ENCODE measurements at regions not wholly inside any gene's neighbourhood (a gene's known extent, or its start where the extent isn't known, plus 50 kb on each side); places are given as distances from the start of the nearest gene placed in this dataset.
"Not testable (repeated sequence)": the region's sequence is repeated elsewhere in the genome, so short reads cannot be mapped to it uniquely, and the experiment has no call there.

GRCh38 chr7:119594956-119595355 lies 678.0 kb upstream of the KCND2 start:
- ATAC-seq (no peak), DNase-seq (no peak)
- H3K27me3 Mint-ChIP-seq (ENCODE audit: low read depth) = no peaks in the 10 kb centered on the region
- H3K9me3 Mint-ChIP-seq = peaks cover 3% of the 10 kb centered on the region
- no peaks in the 10 kb centered on the region for H3K36me3 Mint-ChIP-seq (ENCODE audit: insufficient read depth)
- no peaks in the 10 kb centered on the region for H3K4me1 Mint-ChIP-seq (ENCODE audit: low read depth)
- no peak overlapping the region for H3K4me3 Mint-ChIP-seq

DNA sequence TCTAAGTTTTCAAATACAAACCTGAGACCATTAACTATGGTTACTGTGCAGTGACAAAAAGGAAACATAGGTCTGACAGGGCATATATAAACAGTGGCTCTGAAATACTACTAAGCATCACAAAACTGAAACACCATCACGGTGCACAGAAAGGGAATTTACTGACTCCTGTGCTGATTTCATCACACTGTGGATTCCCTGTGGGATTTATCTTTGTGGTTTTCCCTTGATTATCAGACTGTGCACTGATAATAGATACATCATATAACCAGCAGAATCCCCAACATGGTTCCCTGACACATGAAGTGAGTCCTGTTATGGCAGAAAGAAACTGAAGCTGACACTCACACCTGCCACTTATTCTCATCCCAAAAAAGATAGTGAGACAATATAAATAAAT lies 676.3 kb upstream of the KCND2 start:
- no peak overlapping the region for H3K4me3 Mint-ChIP-seq
- ATAC-seq (no peak), DNase-seq (no peak)
- H3K4me1 Mint-ChIP-seq (ENCODE audit: low read depth) = no peaks in the 10 kb centered on the region
- no peaks in the 10 kb centered on the region for H3K27me3 Mint-ChIP-seq (ENCODE audit: low read depth)
- H3K9me3 Mint-ChIP-seq = peaks cover 3% of the 10 kb centered on the region
- H3K36me3 Mint-ChIP-seq (ENCODE audit: insufficient read depth) = no peaks in the 10 kb centered on the region

DNA sequence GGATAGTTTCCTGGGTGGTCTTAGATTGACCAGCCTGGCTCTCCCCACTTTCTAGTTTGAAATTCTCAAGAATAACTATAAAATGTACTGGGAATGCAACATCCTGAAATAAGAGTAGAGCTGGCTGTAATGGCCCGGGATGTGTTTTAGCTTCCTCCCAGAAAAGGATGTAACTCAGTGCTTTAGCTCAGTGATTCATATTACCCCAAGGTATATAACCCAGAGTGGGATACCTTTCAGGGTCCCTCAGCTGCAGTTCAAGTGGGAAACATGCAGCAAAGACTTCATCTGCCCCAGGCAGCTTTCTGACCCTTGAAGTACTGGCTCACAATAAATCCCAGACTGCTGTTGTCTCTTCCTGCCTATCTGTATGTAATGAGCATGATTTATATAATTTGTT lies 666.7 kb upstream of the KCND2 start:
- peaks cover 12% of the 10 kb centered on the region for H3K9me3 Mint-ChIP-seq
- no peaks in the 10 kb centered on the region for H3K36me3 Mint-ChIP-seq (ENCODE audit: insufficient read depth)
- ATAC-seq (no peak), DNase-seq (no peak)
- no peak overlapping the region for H3K4me3 Mint-ChIP-seq
- H3K4me1 Mint-ChIP-seq (ENCODE audit: low read depth) = no peaks in the 10 kb centered on the region
- no peaks in the 10 kb centered on the region for H3K27me3 Mint-ChIP-seq (ENCODE audit: low read depth)

DNA sequence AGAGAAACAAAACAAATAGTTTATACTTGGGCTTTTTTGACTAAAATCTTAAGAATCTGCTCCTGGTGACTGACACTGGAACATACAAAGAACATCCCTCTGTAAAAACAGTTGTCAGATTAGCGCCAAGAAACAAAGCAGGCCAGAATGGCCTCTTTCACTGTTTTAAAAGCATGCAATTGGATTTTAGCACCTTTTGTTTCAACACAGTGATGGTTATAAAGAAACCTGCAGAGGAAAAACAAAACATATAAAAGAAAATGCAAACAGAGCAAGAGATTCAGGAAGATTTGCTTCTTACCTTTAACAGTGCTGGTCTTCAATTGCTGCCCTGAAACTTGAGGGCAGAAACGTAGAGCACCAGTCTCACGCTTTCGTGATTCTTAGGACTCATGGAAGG lies 652.2 kb upstream of the KCND2 start:
- no peak overlapping the region for H3K4me3 Mint-ChIP-seq
- H3K27me3 Mint-ChIP-seq (ENCODE audit: low read depth) = no peaks in the 10 kb centered on the region
- DNase-seq (no peak), ATAC-seq (no peak)
- peaks cover 10% of the 10 kb centered on the region for H3K9me3 Mint-ChIP-seq
- no peaks in the 10 kb centered on the region for H3K36me3 Mint-ChIP-seq (ENCODE audit: insufficient read depth)
- H3K4me1 Mint-ChIP-seq (ENCODE audit: low read depth) = no peaks in the 10 kb centered on the region

GRCh38 chr7:119623427-119623826 lies 649.5 kb upstream of the KCND2 start:
- Mint-ChIP-seq H3K9me3 (peaks cover 4% of the 10 kb centered on the region), H3K4me1 (ENCODE audit: low read depth) (no peaks in the 10 kb centered on the region), H3K27me3 (ENCODE audit: low read depth) (no peaks in the 10 kb centered on the region), H3K4me3 (no peak overlapping the region), H3K36me3 (ENCODE audit: insufficient read depth) (no peaks in the 10 kb centered on the region)
- ATAC-seq (no peak), DNase-seq (no peak)

DNA sequence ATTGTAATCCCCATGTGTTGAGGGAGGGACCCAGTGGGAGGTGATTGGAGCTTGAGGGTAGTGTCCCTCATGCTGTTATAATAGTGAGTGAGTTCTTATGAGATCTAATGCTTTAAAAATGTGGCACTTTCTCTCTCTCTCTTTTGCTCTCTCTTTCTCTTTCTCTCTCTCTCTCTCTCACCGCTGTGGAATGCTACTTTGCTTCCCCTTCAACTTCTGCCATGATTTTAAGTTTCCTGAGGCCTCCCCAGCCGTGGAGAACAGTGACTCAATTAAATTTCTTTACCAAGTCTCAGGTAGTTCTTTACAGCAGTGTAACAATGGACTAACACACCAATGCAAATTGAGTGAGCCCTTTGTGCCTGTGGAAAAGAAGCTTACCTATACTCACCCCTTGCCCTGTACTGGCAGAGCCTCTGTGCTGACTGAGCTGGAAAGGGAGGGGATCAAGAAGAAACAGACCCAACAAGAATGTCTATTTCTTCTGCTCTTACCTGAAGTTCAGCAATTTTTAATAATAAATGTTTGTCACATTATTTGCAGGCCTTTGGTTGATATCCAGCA lies 642.5 kb upstream of the KCND2 start:
- Mint-ChIP-seq H3K27me3 (ENCODE audit: low read depth) (no peaks in the 10 kb centered on the region), H3K9me3 (peaks cover 8% of the 10 kb centered on the region), H3K4me3 (no peak overlapping the region), H3K4me1 (ENCODE audit: low read depth) (no peaks in the 10 kb centered on the region), H3K36me3 (ENCODE audit: insufficient read depth) (no peaks in the 10 kb centered on the region)
- DNase-seq (no peak), ATAC-seq (no peak)

DNA sequence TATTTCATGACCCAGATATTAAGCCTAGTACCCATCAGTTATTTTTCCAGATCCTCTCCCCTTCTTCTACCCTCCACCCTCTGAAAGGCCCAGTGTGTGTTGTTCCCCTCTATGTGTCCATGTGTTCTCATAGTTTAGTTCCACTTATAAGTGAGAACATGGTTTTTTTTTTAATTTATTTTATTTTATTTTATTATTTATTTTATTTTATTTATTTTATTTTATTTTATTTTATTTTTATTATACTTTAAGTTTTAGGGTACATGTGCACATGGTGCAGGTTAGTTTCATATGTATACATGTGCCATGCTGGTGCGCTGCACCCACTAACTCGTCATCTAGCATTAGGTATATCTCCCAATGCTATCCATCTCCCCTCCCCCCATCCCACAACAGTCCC lies 639.2 kb upstream of the KCND2 start:
- H3K9me3 Mint-ChIP-seq = peaks cover 14% of the 10 kb centered on the region
- H3K36me3 Mint-ChIP-seq (ENCODE audit: insufficient read depth); H3K4me1 Mint-ChIP-seq (ENCODE audit: low read depth); DNase-seq; H3K4me3 Mint-ChIP-seq; ATAC-seq; H3K27me3 Mint-ChIP-seq (ENCODE audit: low read depth): not testable (repeated sequence)

DNA sequence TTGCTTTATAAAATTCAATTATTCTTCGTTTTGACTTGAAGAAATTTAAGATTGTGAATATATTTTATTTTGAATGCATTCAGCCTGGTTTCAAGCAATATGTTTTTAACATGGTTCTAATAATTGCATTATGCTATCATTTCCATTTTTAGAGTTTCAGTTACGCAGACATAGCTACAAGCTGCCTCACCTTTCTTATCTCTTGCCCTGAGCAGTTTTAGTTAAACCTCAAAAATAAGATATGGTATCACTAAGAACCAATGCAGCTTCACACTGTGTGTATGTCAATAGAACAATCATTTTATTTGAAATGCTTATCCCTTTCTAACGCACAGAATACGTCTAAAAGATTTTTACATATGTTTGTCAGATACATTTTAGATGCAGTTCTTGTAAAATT lies 632.6 kb upstream of the KCND2 start:
- Mint-ChIP-seq H3K27me3 (ENCODE audit: low read depth) (no peaks in the 10 kb centered on the region), H3K4me3 (no peak overlapping the region), H3K9me3 (peaks cover 19% of the 10 kb centered on the region), H3K36me3 (ENCODE audit: insufficient read depth) (no peaks in the 10 kb centered on the region), H3K4me1 (ENCODE audit: low read depth) (no peaks in the 10 kb centered on the region)
- DNase-seq = no peak
- ATAC-seq = no peak

GRCh38 chr7:119640861-119641260 lies 632.1 kb upstream of the KCND2 start:
- Mint-ChIP-seq H3K4me1 (ENCODE audit: low read depth) (no peaks in the 10 kb centered on the region), H3K36me3 (ENCODE audit: insufficient read depth) (no peaks in the 10 kb centered on the region), H3K27me3 (ENCODE audit: low read depth) (no peaks in the 10 kb centered on the region), H3K4me3 (no peak overlapping the region), H3K9me3 (peaks cover 19% of the 10 kb centered on the region)
- DNase-seq (no peak), ATAC-seq (no peak)

DNA sequence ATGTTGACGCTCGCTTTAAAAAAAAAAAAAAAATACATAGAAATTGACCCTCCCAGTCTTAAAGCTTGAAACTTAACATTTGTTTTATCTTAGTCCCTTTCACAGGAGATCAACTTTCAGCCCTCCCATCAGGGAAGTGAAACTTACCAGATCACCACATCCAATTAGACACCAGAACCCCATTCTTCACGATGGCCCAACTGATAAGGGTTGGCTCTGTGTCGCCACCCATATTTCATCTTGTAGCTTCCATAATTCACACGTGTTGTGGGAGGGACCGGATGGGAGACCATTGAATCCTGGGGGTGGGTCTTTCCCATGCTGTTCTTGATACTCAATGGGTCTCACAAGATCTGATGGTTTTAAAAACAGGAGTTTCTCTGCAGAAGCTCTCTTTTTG lies 629.4 kb upstream of the KCND2 start:
- Mint-ChIP-seq H3K9me3 (peaks cover 19% of the 10 kb centered on the region), H3K4me1 (ENCODE audit: low read depth) (no peaks in the 10 kb centered on the region), H3K36me3 (ENCODE audit: insufficient read depth) (no peaks in the 10 kb centered on the region), H3K27me3 (ENCODE audit: low read depth) (no peaks in the 10 kb centered on the region), H3K4me3 (no peak overlapping the region)
- DNase-seq (no peak), ATAC-seq (no peak)

DNA sequence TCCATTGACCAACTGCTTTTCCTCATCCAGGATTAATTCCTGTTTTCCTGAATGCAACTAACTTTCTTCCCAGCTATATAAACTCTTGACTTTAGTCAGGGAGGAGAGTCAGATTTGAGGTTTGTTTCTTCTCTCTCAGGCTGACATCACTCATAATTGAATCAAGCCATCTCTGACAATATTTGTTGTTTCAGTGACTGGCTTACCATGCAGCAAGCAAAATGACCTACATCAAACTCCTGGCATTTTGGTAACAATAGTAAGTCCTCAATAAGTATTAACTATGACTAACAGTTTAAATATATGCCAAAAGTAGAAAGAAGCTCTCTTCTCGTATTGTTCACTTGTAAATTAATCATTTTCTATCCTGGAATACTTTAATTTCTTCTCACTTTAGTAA lies 625.7 kb upstream of the KCND2 start:
- Mint-ChIP-seq H3K27me3 (ENCODE audit: low read depth) (no peaks in the 10 kb centered on the region), H3K4me3 (no peak overlapping the region)
- no peak for ATAC-seq

GRCh38 chr7:119648752-119649151 lies 624.2 kb upstream of the KCND2 start:
- not testable (repeated sequence) for H3K36me3 Mint-ChIP-seq (ENCODE audit: insufficient read depth); H3K4me3 Mint-ChIP-seq; H3K4me1 Mint-ChIP-seq (ENCODE audit: low read depth); H3K27me3 Mint-ChIP-seq (ENCODE audit: low read depth); ATAC-seq; DNase-seq
- peaks cover 12% of the 10 kb centered on the region for H3K9me3 Mint-ChIP-seq

More for the DNA sequence above, 625.7 kb upstream of the KCND2 start:
- DNase-seq = no peak
- Mint-ChIP-seq H3K9me3 (peaks cover 13% of the 10 kb centered on the region), H3K4me1 (ENCODE audit: low read depth) (no peaks in the 10 kb centered on the region), H3K36me3 (ENCODE audit: insufficient read depth) (no peaks in the 10 kb centered on the region)

GRCh38 chr7:119660080-119660479 lies 612.9 kb upstream of the KCND2 start:
- Mint-ChIP-seq H3K4me1 (ENCODE audit: low read depth) (no peaks in the 10 kb centered on the region), H3K9me3 (peaks cover 4% of the 10 kb centered on the region), H3K27me3 (ENCODE audit: low read depth) (no peaks in the 10 kb centered on the region), H3K36me3 (ENCODE audit: insufficient read depth) (no peaks in the 10 kb centered on the region), H3K4me3 (no peak overlapping the region)
- ATAC-seq (no peak), DNase-seq (no peak)

DNA sequence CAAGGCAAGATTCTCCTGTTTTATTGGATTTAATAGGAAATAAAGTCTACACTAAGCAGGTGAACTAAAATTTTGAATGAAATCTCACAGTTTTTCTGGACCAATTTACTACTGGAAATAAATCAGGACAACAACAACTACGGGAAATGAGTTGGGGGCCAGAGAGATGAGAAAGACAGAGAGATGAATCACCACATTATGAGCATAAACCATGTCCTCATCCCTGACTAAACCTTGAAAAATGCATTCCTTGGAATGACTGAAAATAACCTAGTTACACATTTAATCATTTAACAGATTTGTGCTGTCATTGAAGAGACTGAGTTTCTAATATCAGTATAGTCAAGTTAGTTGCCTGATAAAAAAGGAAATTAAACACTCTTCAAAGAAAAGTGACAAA lies 608.4 kb upstream of the KCND2 start:
- no peaks in the 10 kb centered on the region for H3K27me3 Mint-ChIP-seq (ENCODE audit: low read depth)
- no peak overlapping the region for H3K4me3 Mint-ChIP-seq
- no peaks in the 10 kb centered on the region for H3K4me1 Mint-ChIP-seq (ENCODE audit: low read depth)
- H3K36me3 Mint-ChIP-seq (ENCODE audit: insufficient read depth) = no peaks in the 10 kb centered on the region
- no peak for DNase-seq
- peaks cover 6% of the 10 kb centered on the region for H3K9me3 Mint-ChIP-seq
- no peak for ATAC-seq

GRCh38 chr7:119665796-119666195 lies 607.2 kb upstream of the KCND2 start:
- H3K36me3 Mint-ChIP-seq (ENCODE audit: insufficient read depth) = no peaks in the 10 kb centered on the region
- no peaks in the 10 kb centered on the region for H3K4me1 Mint-ChIP-seq (ENCODE audit: low read depth)
- H3K27me3 Mint-ChIP-seq (ENCODE audit: low read depth) = no peaks in the 10 kb centered on the region
- H3K4me3 Mint-ChIP-seq = no peak overlapping the region
- ATAC-seq = no peak
- no peak for DNase-seq
- peaks cover 6% of the 10 kb centered on the region for H3K9me3 Mint-ChIP-seq

DNA sequence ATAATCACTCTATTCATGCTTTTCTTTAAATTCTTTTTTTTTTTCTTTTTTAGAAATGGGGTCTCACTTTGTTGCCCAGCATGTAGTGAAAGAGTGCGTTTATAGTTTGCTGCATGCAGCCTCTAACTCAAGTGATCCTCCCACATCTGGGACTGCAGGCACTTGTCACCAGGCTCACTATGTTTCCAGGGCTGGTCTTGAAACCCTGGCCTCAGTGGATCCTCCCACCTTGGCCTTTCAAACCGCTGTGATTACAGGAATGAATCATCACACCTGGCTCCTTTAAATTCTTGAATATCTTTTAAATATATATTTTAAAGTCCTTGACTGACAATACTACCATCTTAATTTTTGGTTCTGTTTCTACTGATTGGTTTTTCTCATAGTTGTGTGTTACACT lies 591.6 kb upstream of the KCND2 start:
- Mint-ChIP-seq H3K36me3 (ENCODE audit: insufficient read depth) (no peaks in the 10 kb centered on the region), H3K4me1 (ENCODE audit: low read depth) (no peaks in the 10 kb centered on the region), H3K4me3 (no peak overlapping the region), H3K9me3 (peaks cover 10% of the 10 kb centered on the region), H3K27me3 (ENCODE audit: low read depth) (no peaks in the 10 kb centered on the region)
- no peak for DNase-seq
- ATAC-seq = no peak
